ENCODE measurements at regions not wholly inside any gene's neighbourhood (a gene's known extent, or its start where the extent isn't known, plus 50 kb on each side); places are given as distances from the start of the nearest gene placed in this dataset.

- Histone ChIP-seq H3K4me1 (ENCODE audit: control insufficient read depth in 1 of 2, insufficient read depth in 2 of 2, low read length in 2 of 2) (no peaks in the 10 kb centered on the region), H3K27ac (ENCODE audit: low read length) (no peak overlapping the region), H3K27me3 (ENCODE audit: low read depth, low read length) (peaks cover 3% of the 10 kb centered on the region), H3K36me3 (ENCODE audit: control insufficient read depth in 1 of 2, insufficient read depth in 2 of 2, low read length in 2 of 2) (no peaks in the 10 kb centered on the region), H3K4me3 (ENCODE audit: low read depth in 1 of 2, low read length in 2 of 2) (no peak overlapping the region), H3K9me3 (ENCODE audit: control insufficient read depth in 1 of 2, low read length in 2 of 2) (no peaks in the 10 kb centered on the region)
Measured at GRCh38 chr22:48393041-48393370, 1434.7 kb downstream of the BRD1 start.

GRCh38 chr22:48391820-48392219 lies 1435.9 kb downstream of the BRD1 start:
- Histone ChIP-seq H3K27me3 (ENCODE audit: low read depth, low read length) (peaks cover 3% of the 10 kb centered on the region), H3K4me3 (ENCODE audit: low read depth in 1 of 2, low read length in 2 of 2) (no peak overlapping the region), H3K4me1 (ENCODE audit: control insufficient read depth in 1 of 2, insufficient read depth in 2 of 2, low read length in 2 of 2) (no peaks in the 10 kb centered on the region), H3K36me3 (ENCODE audit: control insufficient read depth in 1 of 2, insufficient read depth in 2 of 2, low read length in 2 of 2) (no peaks in the 10 kb centered on the region), H3K27ac (ENCODE audit: low read length) (no peak overlapping the region), H3K9me3 (ENCODE audit: control insufficient read depth in 1 of 2, low read length in 2 of 2) (peaks cover 0 to 2% of the 10 kb centered on the region in 2 donors)

DNA sequence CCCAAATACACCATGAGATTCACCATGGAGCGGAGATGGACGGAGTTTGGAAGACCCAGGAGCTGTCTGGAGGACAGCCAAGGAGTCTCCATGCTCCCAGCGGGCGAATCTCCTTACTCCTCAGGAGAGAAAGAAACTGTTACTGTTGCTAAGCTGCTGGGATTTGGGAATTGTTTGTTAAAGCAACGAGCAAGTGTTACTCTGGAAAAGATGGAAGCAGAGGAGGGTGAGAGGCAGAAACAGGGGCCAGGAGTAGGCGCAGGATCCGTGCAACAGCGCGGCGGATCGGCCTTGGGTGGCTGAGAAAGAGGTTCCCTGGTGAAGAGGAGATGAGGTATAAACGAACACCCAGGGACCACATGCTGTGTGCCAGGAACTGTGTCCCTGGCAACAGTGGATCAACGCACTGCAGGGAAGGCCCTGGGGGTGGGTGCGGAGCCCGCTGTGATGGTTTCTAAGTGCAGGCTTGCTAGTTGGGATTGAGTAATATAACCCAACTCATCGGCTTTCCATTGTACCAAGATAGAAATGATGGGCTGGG lies 1436.4 kb downstream of the BRD1 start:
- Histone ChIP-seq H3K9me3 (ENCODE audit: control insufficient read depth in 1 of 2, low read length in 2 of 2) (peaks cover 0 to 2% of the 10 kb centered on the region in 2 donors), H3K27ac (ENCODE audit: low read length) (no peak overlapping the region), H3K27me3 (ENCODE audit: low read depth, low read length) (peaks cover 3% of the 10 kb centered on the region), H3K36me3 (ENCODE audit: control insufficient read depth in 1 of 2, insufficient read depth in 2 of 2, low read length in 2 of 2) (no peaks in the 10 kb centered on the region), H3K4me1 (ENCODE audit: control insufficient read depth in 1 of 2, insufficient read depth in 2 of 2, low read length in 2 of 2) (no peaks in the 10 kb centered on the region), H3K4me3 (ENCODE audit: low read depth in 1 of 2, low read length in 2 of 2) (no peak overlapping the region)

GRCh38 chr22:48389916-48390315 lies 1437.8 kb downstream of the BRD1 start:
- Histone ChIP-seq H3K36me3 (ENCODE audit: control insufficient read depth in 1 of 2, insufficient read depth in 2 of 2, low read length in 2 of 2) (no peaks in the 10 kb centered on the region), H3K4me3 (ENCODE audit: low read depth in 1 of 2, low read length in 2 of 2) (no peak overlapping the region), H3K4me1 (ENCODE audit: control insufficient read depth in 1 of 2, insufficient read depth in 2 of 2, low read length in 2 of 2) (no peaks in the 10 kb centered on the region), H3K9me3 (ENCODE audit: control insufficient read depth in 1 of 2, low read length in 2 of 2) (peaks cover 8% of the 10 kb centered on the region in 2 donors), H3K27me3 (ENCODE audit: low read depth, low read length) (peaks cover 3% of the 10 kb centered on the region), H3K27ac (ENCODE audit: low read length) (no peak overlapping the region)

DNA sequence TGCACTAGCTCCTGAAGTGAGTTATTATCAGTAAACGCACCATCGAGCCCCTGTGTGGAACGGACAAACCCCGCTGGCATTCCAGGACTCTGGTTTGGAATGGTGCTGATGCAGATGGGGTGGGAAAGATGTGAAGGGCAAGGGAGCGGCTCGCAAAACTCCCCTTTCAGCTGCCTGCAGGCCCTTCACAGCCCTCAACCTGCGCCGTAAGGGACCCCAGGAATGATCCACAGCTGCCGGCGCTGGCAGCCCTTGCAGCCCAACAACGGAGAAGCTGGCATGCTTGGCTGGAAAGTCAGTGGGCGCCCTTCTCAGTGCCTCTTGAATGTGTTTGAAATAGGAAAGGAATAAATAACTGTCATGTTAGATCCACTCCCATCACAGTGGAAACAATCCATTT lies 1445.5 kb downstream of the BRD1 start:
- no peaks in the 10 kb centered on the region for H3K36me3 ChIP-seq (ENCODE audit: control insufficient read depth in 1 of 2, insufficient read depth in 2 of 2, low read length in 2 of 2)
- peaks cover 8 to 11% of the 10 kb centered on the region in 2 donors for H3K9me3 ChIP-seq (ENCODE audit: control insufficient read depth in 1 of 2, low read length in 2 of 2)
- no peak overlapping the region for H3K27ac ChIP-seq (ENCODE audit: low read length)
- no peaks in the 10 kb centered on the region for H3K27me3 ChIP-seq (ENCODE audit: low read depth, low read length)
- no peaks in the 10 kb centered on the region for H3K4me1 ChIP-seq (ENCODE audit: control insufficient read depth in 1 of 2, insufficient read depth in 2 of 2, low read length in 2 of 2)
- H3K4me3 ChIP-seq (ENCODE audit: low read depth in 1 of 2, low read length in 2 of 2): no peak overlapping the region

DNA sequence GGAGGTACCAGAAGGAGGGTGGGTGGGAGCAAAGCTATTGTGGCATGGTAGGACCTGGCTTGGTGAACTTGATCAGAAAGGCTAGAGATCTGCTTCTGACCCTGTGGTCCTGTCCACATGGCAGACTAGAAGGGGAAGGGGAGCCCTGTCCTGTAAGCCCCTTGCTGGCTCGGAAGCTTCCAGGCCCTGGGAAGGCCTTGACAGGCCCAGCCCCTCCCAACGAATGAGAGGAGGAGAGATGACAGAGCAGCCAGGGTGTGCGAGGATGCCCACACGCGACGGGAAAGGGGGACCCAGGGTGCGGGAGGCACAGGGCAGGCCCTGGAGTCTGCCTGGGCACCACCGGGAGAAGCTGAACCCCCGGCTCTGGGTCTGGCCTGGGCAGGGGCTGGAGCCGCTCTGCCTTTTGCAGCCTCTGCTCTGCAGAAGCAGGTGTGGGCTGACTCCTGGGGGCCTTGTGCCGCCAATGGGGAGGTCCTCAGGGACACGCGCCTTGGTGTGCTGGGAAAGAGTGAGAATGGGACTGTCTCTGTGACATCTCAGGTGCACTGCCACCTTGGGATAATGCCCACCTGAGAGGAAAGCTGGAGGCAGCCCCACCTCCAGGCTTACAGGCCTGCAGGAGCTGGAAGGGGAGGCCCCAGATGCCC lies 1447.5 kb downstream of the BRD1 start:
- H3K36me3 ChIP-seq (ENCODE audit: control insufficient read depth in 1 of 2, insufficient read depth in 2 of 2, low read length in 2 of 2): no peaks in the 10 kb centered on the region

DNA sequence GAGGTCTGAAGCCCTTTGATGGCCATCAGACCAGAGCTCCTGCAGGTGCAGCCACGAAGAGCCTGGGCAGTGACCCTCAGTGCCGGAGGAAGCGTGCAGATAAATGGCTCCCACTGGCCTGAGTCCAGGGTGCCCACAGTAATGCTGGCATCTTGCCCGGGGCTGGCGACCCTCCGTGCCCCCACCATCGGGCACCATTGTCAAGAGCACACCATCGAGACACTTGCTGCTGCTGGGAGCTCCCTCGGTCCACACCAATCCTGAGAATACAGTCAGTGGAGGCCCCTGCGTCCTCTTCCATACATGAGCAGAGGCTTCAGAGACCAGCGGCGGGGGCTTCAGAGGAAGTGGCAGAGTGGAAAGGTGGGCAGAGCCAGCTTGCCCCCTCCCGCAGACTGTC lies 1448.3 kb downstream of the BRD1 start:
- Histone ChIP-seq H3K4me1 (ENCODE audit: control insufficient read depth in 1 of 2, insufficient read depth in 2 of 2, low read length in 2 of 2) (no peaks in the 10 kb centered on the region), H3K9me3 (ENCODE audit: control insufficient read depth in 1 of 2, low read length in 2 of 2) (peaks cover 0 to 2% of the 10 kb centered on the region in 2 donors), H3K4me3 (ENCODE audit: low read depth in 1 of 2, low read length in 2 of 2) (no peak overlapping the region), H3K27ac (ENCODE audit: low read length) (no peak overlapping the region), H3K27me3 (ENCODE audit: low read depth, low read length) (no peaks in the 10 kb centered on the region), H3K36me3 (ENCODE audit: control insufficient read depth in 1 of 2, insufficient read depth in 2 of 2, low read length in 2 of 2) (no peaks in the 10 kb centered on the region)

More for the DNA sequence above, 1447.5 kb downstream of the BRD1 start:
- no peaks in the 10 kb centered on the region for H3K4me1 ChIP-seq (ENCODE audit: control insufficient read depth in 1 of 2, insufficient read depth in 2 of 2, low read length in 2 of 2)
- no peaks in the 10 kb centered on the region for H3K27me3 ChIP-seq (ENCODE audit: low read depth, low read length)
- no peak overlapping the region for H3K27ac ChIP-seq (ENCODE audit: low read length)
- H3K4me3 ChIP-seq (ENCODE audit: low read depth in 1 of 2, low read length in 2 of 2): no peak overlapping the region
- H3K9me3 ChIP-seq (ENCODE audit: control insufficient read depth in 1 of 2, low read length in 2 of 2): peaks cover 2 to 6% of the 10 kb centered on the region in 2 donors

GRCh38 chr22:48378673-48379072 lies 1449.0 kb downstream of the BRD1 start:
- H3K9me3 ChIP-seq (ENCODE audit: control insufficient read depth in 1 of 2, low read length in 2 of 2): no peaks in the 10 kb centered on the region
- H3K4me3 ChIP-seq (ENCODE audit: low read depth in 1 of 2, low read length in 2 of 2): no peak overlapping the region
- no peaks in the 10 kb centered on the region for H3K4me1 ChIP-seq (ENCODE audit: control insufficient read depth in 1 of 2, insufficient read depth in 2 of 2, low read length in 2 of 2)
- no peaks in the 10 kb centered on the region for H3K27me3 ChIP-seq (ENCODE audit: low read depth, low read length)
- no peaks in the 10 kb centered on the region for H3K36me3 ChIP-seq (ENCODE audit: control insufficient read depth in 1 of 2, insufficient read depth in 2 of 2, low read length in 2 of 2)
- H3K27ac ChIP-seq (ENCODE audit: low read length): no peak overlapping the region

DNA sequence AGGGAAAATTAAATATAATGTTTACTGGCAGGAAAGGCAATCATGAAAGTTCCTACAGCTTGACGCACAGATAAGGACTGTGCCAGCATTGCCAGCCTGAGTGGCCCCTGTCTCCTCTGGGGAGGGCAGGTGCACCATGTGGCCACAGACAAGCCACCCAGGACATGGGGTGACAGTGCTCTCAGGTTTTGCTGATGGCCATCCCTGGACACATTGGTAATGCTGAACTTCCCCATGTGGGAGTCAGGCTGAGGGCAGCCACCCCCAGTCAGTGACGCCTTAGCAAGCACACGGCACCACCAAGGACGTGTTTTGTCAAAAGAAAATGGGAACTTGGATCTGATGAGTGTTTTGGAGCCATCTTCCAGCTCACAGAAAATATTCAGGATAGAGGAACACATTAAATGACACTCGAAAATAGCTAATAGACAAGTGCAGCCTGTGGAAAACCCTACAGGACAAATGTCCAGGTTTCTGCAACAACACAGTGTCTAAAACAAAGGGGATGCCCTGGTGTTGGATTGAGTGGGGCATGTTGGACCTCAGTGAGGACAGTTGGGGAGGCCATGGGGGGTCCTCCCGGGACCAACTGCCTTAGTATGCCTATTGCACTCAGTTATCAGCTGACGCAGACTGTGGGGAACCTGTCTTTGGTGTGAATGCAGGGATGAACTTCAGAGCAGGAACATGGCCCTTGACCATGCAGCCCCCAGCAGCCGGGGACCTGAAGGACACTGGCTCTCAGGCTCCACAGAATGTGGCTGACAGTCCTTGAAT lies 1450.5 kb downstream of the BRD1 start:
- H3K9me3 ChIP-seq (ENCODE audit: control insufficient read depth in 1 of 2, low read length in 2 of 2): no peaks in the 10 kb centered on the region
- no peaks in the 10 kb centered on the region for H3K27me3 ChIP-seq (ENCODE audit: low read depth, low read length)
- H3K27ac ChIP-seq (ENCODE audit: low read length): no peak overlapping the region
- H3K4me3 ChIP-seq (ENCODE audit: low read depth in 1 of 2, low read length in 2 of 2): no peak overlapping the region
- H3K4me1 ChIP-seq (ENCODE audit: control insufficient read depth in 1 of 2, insufficient read depth in 2 of 2, low read length in 2 of 2): no peaks in the 10 kb centered on the region
- no peaks in the 10 kb centered on the region for H3K36me3 ChIP-seq (ENCODE audit: control insufficient read depth in 1 of 2, insufficient read depth in 2 of 2, low read length in 2 of 2)

DNA sequence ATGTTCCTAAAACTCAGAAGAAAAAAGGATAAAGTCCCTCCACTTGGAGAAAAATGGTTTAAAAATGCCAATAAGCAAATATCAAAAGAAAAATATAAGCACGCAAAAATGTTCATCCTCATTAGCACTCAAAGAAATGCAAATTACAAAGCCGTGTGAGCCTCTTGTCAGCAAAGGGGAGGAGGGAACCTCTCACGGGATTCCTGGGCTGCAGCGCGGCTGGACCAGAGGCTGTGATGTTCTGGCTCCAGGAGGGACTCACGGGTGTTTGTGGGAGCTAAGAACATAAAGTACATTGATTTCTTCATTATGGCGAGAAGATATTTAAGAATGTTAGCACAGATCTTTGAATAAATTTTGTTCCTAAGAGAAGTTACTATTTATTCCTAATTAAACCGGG lies 1451.2 kb downstream of the BRD1 start:
- Histone ChIP-seq H3K4me3 (ENCODE audit: low read depth in 1 of 2, low read length in 2 of 2) (no peak overlapping the region), H3K4me1 (ENCODE audit: control insufficient read depth in 1 of 2, insufficient read depth in 2 of 2, low read length in 2 of 2) (no peaks in the 10 kb centered on the region), H3K9me3 (ENCODE audit: control insufficient read depth in 1 of 2, low read length in 2 of 2) (no peaks in the 10 kb centered on the region), H3K36me3 (ENCODE audit: control insufficient read depth in 1 of 2, insufficient read depth in 2 of 2, low read length in 2 of 2) (no peaks in the 10 kb centered on the region), H3K27ac (ENCODE audit: low read length) (no peak overlapping the region), H3K27me3 (ENCODE audit: low read depth, low read length) (no peaks in the 10 kb centered on the region)

DNA sequence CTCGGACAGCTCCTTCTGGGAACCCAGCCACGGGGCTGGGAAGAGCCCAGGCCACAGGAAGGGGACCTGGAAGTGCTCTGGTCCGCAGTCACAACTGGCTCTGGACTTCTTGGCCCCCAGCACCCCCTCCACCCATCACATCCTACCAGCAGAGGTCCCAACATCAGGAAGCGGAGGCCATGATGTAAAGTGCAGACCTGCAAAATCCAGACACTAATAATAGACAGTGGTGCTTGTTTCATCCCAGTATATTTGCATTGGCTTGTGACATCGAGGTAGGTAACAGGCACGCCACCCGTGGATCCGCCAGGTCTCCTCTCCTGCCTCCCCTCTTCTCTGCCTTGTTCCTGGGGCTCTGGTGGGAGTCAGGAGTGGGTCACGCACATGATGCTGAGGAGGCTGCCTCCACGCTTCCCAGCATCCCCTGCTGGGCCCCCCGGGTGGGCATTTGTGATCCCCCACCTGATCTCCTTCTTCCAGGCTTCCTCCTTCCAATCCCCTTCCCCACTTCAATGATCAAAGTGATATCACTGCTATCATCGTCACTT lies 1454.0 kb downstream of the BRD1 start:
- H3K4me3 ChIP-seq (ENCODE audit: low read depth in 1 of 2, low read length in 2 of 2): no peak overlapping the region
- H3K9me3 ChIP-seq (ENCODE audit: control insufficient read depth in 1 of 2, low read length in 2 of 2): no peaks in the 10 kb centered on the region
- no peaks in the 10 kb centered on the region for H3K27me3 ChIP-seq (ENCODE audit: low read depth, low read length)
- no peaks in the 10 kb centered on the region for H3K36me3 ChIP-seq (ENCODE audit: control insufficient read depth in 1 of 2, insufficient read depth in 2 of 2, low read length in 2 of 2)
- H3K4me1 ChIP-seq (ENCODE audit: control insufficient read depth in 1 of 2, insufficient read depth in 2 of 2, low read length in 2 of 2): no peaks in the 10 kb centered on the region
- no peak overlapping the region for H3K27ac ChIP-seq (ENCODE audit: low read length)

Data from muscle layer of duodenum (tissue), 2 donors.